CD4-positive, alpha-beta memory T cell (primary cell): ENCODE measurements at regions not wholly inside any gene's neighbourhood (a gene's known extent, or its start where the extent isn't known, plus 50 kb on each side); places are given as distances from the start of the nearest gene placed in this dataset.

Source experiments
- CTCF ChIA-PET: fragments of 350-600 bp; sonication (Branson Sonifier 250); formaldehyde crosslinking; loops from one replicate; lab custom pipeline; 2021; ENCODE audit warnings: inconsistent platforms; ENCODE audit not compliant: partially characterized antibody; lab: Charles Lee
- POLR2A ChIA-PET: fragments of 350-600 bp; sonication (Branson Sonifier 250); formaldehyde crosslinking; loops from one replicate; lab custom pipeline; 2021; ENCODE audit not compliant: partially characterized antibody; lab: Charles Lee
- DNase-seq, 5 donors: peaks; one replicate each; pipeline versions ENCODE4 v3.0.0 to v3.0.0-alpha.2; 2020 to 2022; ENCODE audit warnings: mixed read lengths in 1 of 5
- H3K27ac ChIP-seq: one replicate; pipeline ENCODE4 v1.7.0; 2013; ENCODE audit warnings: low read depth, low read length
- H3K27me3 ChIP-seq: 2 replicates; pipeline ENCODE4 v1.7.0; 2013; ENCODE audit warnings: mild to moderate bottlenecking, low read length, moderate library complexity; ENCODE audit not compliant: insufficient read depth
- H3K36me3 ChIP-seq: 2 replicates; pipeline ENCODE4 v1.7.0; 2013; ENCODE audit warnings: mild to moderate bottlenecking, low read length, moderate library complexity; ENCODE audit not compliant: insufficient read depth
- H3K4me1 ChIP-seq: 2 replicates; pipeline ENCODE4 v1.7.0; 2013; ENCODE audit warnings: mild to moderate bottlenecking, low read length, moderate library complexity; ENCODE audit not compliant: insufficient read depth
- H3K4me3 ChIP-seq, 2 donors: one replicate each; pipeline ENCODE4 v1.7.0; 2013; ENCODE audit warnings: low read length in 2 of 2, mild to moderate bottlenecking in 1 of 2
- H3K9me3 ChIP-seq, 2 donors: one replicate each; pipeline ENCODE4 v1.7.0; 2013; ENCODE audit warnings: low read length in 2 of 2, control low read depth in 1 of 2; ENCODE audit not compliant: control insufficient read depth in 1 of 2
- H3K27ac Mint-ChIP-seq, 7 donors: one replicate each; pipeline ENCODE4 v1.8.0; 2020 to 2021; ENCODE audit warnings: mixed read lengths in 7 of 7, mild to moderate bottlenecking in 6 of 7, inconsistent platforms in 3 of 7, moderate library complexity in 3 of 7
- H3K27me3 Mint-ChIP-seq, 2 donors: one replicate each; pipeline ENCODE4 v1.8.0; 2020 to 2021; ENCODE audit warnings: mixed read lengths in 2 of 2
- H3K36me3 Mint-ChIP-seq, 2 donors: one replicate each; pipeline ENCODE4 v1.8.0; 2020 to 2021; ENCODE audit warnings: mixed read lengths in 2 of 2, inconsistent platforms in 1 of 2, mild to moderate bottlenecking in 1 of 2
- H3K4me1 Mint-ChIP-seq, 4 donors: one replicate each; pipeline ENCODE4 v1.8.0; 2020 to 2021; ENCODE audit warnings: mixed read lengths in 4 of 4, mild to moderate bottlenecking in 1 of 4
- H3K4me3 Mint-ChIP-seq, 8 donors: one replicate each; pipeline ENCODE4 v1.8.0; 2020 to 2021; ENCODE audit warnings: mixed read lengths in 8 of 8, mild to moderate bottlenecking in 7 of 8, moderate library complexity in 6 of 8, inconsistent platforms in 3 of 8
- H3K9me3 Mint-ChIP-seq, 8 donors: one replicate each; pipeline ENCODE4 v1.8.0; 2020 to 2021; ENCODE audit warnings: mixed read lengths in 8 of 8, mild to moderate bottlenecking in 5 of 8, inconsistent platforms in 3 of 8, moderate library complexity in 1 of 8
- intact Hi-C: fragments of 100-400 bp; cut with micrococcal nuclease; formaldehyde crosslinking; loops from one replicate; pipeline ENCODE4 v1.15.1; 2023

GRCh38 chr6:163630096-163630495 is 215.6 kb downstream of the QKI start:
- no peak overlapping the region for H3K4me3 Mint-ChIP-seq
- no peaks in the 10 kb centered on the region for H3K4me1 Mint-ChIP-seq
- Histone ChIP-seq H3K4me1 (no peaks in the 10 kb centered on the region), H3K4me3 (no peak overlapping the region), H3K9me3 (no peaks in the 10 kb centered on the region), H3K27ac (no peak overlapping the region), H3K27me3 (no peaks in the 10 kb centered on the region), H3K36me3 (no peaks in the 10 kb centered on the region)
- no peak overlapping the region for H3K27ac Mint-ChIP-seq
- H3K36me3 Mint-ChIP-seq, result no peaks in the 10 kb centered on the region
- POLR2A ChIA-PET, result no interaction called here
- peaks cover 5 to 12% of the 10 kb centered on the region in 2 donors for H3K27me3 Mint-ChIP-seq
- H3K9me3 Mint-ChIP-seq, result peaks cover 0 to 4% (median 0%) of the 10 kb centered on the region in 8 donors
- DNase-seq, result no peak
- intact Hi-C loops, result no loop called here
- CTCF ChIA-PET, result no interaction called here
